HG03442 (cell line): ENCODE measurements at regions not wholly inside any gene's neighbourhood (a gene's known extent, or its start where the extent isn't known, plus 50 kb on each side); places are given as distances from the start of the nearest gene placed in this dataset.

Source experiments
- ATAC-seq: cut with Tn5 transposase; IDR thresholded peaks from one replicate; pipeline ENCODE4 v1.9.1; 2021; ENCODE audit warnings: mild to moderate bottlenecking, moderate library complexity; ENCODE audit not compliant: unreplicated experiment

- no peak for ATAC-seq
Observed at GRCh38 chr5:175116466-175117048, 327.4 kb downstream of the DRD1 start.

- ATAC-seq, result no peak
Observed at GRCh38 chr5:175115831-175116230, 328.2 kb downstream of the DRD1 start.

GRCh38 chr5:175113947-175114346 lies 330.0 kb downstream of the DRD1 start:
- ATAC-seq, result no peak

- no peak for ATAC-seq
Observed at GRCh38 chr5:175109058-175109755, 334.8 kb downstream of the DRD1 start.

GRCh38 chr5:175107865-175108264 lies 336.1 kb downstream of the DRD1 start:
- ATAC-seq, result no peak

- ATAC-seq, result no peak
Observed at GRCh38 chr5:175107028-175107588, 336.9 kb downstream of the DRD1 start.

GRCh38 chr5:175104677-175105076 lies 339.3 kb downstream of the DRD1 start:
- no peak for ATAC-seq

- no peak for ATAC-seq
Observed at GRCh38 chr5:175103746-175104145, 340.2 kb downstream of the DRD1 start.

- no peak for ATAC-seq
Observed at GRCh38 chr5:175102717-175103116, 341.3 kb downstream of the DRD1 start.

GRCh38 chr5:175098301-175098700 lies 345.7 kb downstream of the DRD1 start:
- no peak for ATAC-seq

GRCh38 chr5:175096469-175097165 lies 347.4 kb downstream of the DRD1 start:
- ATAC-seq, result no peak

GRCh38 chr5:175094461-175094860 lies 349.5 kb downstream of the DRD1 start:
- no peak for ATAC-seq

- no peak for ATAC-seq
Observed at GRCh38 chr5:175092691-175093090, 351.3 kb downstream of the DRD1 start.

- no peak for ATAC-seq
Observed at GRCh38 chr5:175088963-175089362, 355.0 kb downstream of the DRD1 start.

- ATAC-seq, result no peak
Observed at GRCh38 chr5:175082866-175083590, 358.6 kb downstream of the MSX2 start.

- no peak for ATAC-seq
Observed at GRCh38 chr5:175082346-175082745, 358.0 kb downstream of the MSX2 start.

GRCh38 chr5:175079707-175080106 lies 355.3 kb downstream of the MSX2 start:
- ATAC-seq, result no peak

- no peak for ATAC-seq
Observed at GRCh38 chr5:175070283-175070682, 345.9 kb downstream of the MSX2 start.

- no peak for ATAC-seq
Observed at GRCh38 chr5:175060257-175060656, 335.9 kb downstream of the MSX2 start.

- no peak for ATAC-seq
Observed at GRCh38 chr5:175059687-175060211, 335.4 kb downstream of the MSX2 start.

GRCh38 chr5:175056831-175057230 lies 332.4 kb downstream of the MSX2 start:
- ATAC-seq, result no peak
